ENCODE measurements at regions not wholly inside any gene's neighbourhood (a gene's known extent, or its start where the extent isn't known, plus 50 kb on each side); places are given as distances from the start of the nearest gene placed in this dataset.

DNA sequence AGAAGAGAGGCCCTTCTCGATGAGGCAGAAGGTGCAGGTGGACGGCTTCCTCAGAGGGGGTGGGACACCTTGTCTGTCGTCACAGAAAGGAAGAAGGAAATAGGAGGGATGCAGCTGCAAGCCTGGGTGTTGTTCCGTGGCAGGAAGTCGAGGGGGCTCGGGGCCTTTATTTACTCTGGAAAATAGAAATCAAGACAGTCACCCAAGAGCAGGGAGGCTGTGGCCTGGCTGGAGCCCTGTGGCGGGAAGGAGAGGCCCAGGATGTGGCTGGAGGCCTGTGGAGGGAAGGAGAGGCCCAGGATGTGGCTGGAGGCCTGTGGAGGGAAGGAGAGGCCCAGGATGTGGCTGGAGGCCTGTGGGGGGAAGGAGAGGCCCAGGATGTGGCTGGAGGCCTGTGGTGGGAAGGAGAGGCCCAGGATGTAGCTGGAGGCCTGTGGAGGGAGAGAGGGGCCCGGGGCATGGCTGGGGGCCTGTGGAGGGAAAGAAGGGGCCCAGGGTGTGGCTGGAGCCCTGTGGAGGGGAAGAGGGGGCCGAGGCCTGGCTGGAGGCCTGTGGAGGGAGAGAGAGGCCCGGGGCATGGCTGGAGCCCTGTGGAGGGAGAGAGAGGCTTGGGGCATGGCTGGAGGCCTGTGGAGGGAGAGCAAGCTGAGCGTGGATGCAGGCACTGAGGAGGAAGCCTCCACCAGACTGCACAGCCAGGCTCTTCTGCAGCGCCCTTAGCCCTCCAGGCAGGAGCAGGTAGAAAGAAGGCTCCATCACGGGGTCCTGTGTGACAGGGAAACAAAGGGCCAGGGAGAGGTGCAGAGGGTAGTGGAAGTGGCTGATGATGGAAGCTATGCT is 97.3 kb upstream of the SFMBT2 start:
- H3K36me3 ChIP-seq, result no peaks in the 10 kb centered on the region
- no peak overlapping the region for H3K4me3 ChIP-seq
- peaks cover 0 to 8% of the 10 kb centered on the region in 2 donors for H3K9me3 ChIP-seq
- no peak for DNase-seq (ENCODE audit: low spot score in 2 of 2)
- no peaks in the 10 kb centered on the region for H3K4me1 ChIP-seq
- no peaks in the 10 kb centered on the region for H3K27me3 ChIP-seq
- TF ChIP-seq POLR2A (IDR thresholded peaks at IDR 0.05) (no peak), CTCF (IDR thresholded peaks at IDR 0.05) (no peak), POLR2AphosphoS5 (IDR thresholded peaks at IDR 0.05) (no peak)
- no peak overlapping the region for H3K27ac ChIP-seq
- intact Hi-C loops (cut with DNase I; ENCODE audit: low total_unique reads), result no loop called here

DNA sequence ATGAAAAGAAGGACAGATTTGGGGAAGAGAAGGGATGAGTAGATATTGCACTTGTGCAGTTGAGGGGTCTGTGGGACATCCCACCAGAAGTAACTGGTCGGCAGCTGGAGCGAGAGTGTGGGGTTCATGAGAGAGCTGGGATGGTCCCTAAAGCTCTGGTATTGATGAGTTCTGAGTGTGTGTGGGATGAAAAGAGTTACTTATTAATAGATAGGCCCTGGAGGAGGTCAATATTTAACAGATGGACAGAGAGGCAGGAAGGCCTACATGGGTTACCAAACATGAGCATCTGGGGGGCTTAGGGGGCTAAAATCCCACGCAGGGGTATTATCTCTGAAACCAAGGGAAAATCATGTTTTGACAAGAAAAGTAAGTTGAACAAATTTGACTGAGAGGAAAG is 95.7 kb upstream of the SFMBT2 start:
- no peak for DNase-seq (ENCODE audit: low spot score in 2 of 2)
- Histone ChIP-seq H3K27me3 (no peaks in the 10 kb centered on the region), H3K4me1 (no peaks in the 10 kb centered on the region), H3K4me3 (no peak overlapping the region), H3K36me3 (no peaks in the 10 kb centered on the region), H3K9me3 (peaks cover 0 to 8% of the 10 kb centered on the region in 2 donors), H3K27ac (no peak overlapping the region)
- intact Hi-C loops (cut with DNase I; ENCODE audit: low total_unique reads), result no loop called here
- TF ChIP-seq POLR2AphosphoS5 (IDR thresholded peaks at IDR 0.05) (no peak), POLR2A (IDR thresholded peaks at IDR 0.05) (no peak), CTCF (IDR thresholded peaks at IDR 0.05) (no peak)

- no peaks in the 10 kb centered on the region for H3K27me3 ChIP-seq
- H3K4me1 ChIP-seq, result no peaks in the 10 kb centered on the region
- H3K9me3 ChIP-seq, result no peaks in the 10 kb centered on the region
- H3K27ac ChIP-seq, result no peak overlapping the region
- intact Hi-C loops (cut with DNase I; ENCODE audit: low total_unique reads), result no loop called here
- DNase-seq (ENCODE audit: low spot score in 2 of 2), result no peak
- no peak overlapping the region for H3K4me3 ChIP-seq
- TF ChIP-seq POLR2AphosphoS5 (IDR thresholded peaks at IDR 0.05) (no peak), CTCF (IDR thresholded peaks at IDR 0.05) (no peak), POLR2A (IDR thresholded peaks at IDR 0.05) (no peak)
- no peaks in the 10 kb centered on the region for H3K36me3 ChIP-seq
Measured at GRCh38 chr10:7505196-7505595, 94.4 kb upstream of the SFMBT2 start.

- no peak for DNase-seq (ENCODE audit: low spot score in 2 of 2)
- Histone ChIP-seq H3K27ac (no peak overlapping the region), H3K27me3 (no peaks in the 10 kb centered on the region), H3K9me3 (no peaks in the 10 kb centered on the region), H3K4me1 (no peaks in the 10 kb centered on the region), H3K36me3 (no peaks in the 10 kb centered on the region), H3K4me3 (no peak overlapping the region)
- no peak for TF ChIP-seq CTCF (IDR thresholded peaks at IDR 0.05)
- no peak for TF ChIP-seq POLR2AphosphoS5 (IDR thresholded peaks at IDR 0.05)
- TF ChIP-seq POLR2A (IDR thresholded peaks at IDR 0.05), result no peak
- intact Hi-C loops (cut with DNase I; ENCODE audit: low total_unique reads), result no loop called here
Measured at GRCh38 chr10:7503190-7503589, 92.4 kb upstream of the SFMBT2 start.

GRCh38 chr10:7501157-7501556 is 90.3 kb upstream of the SFMBT2 start:
- intact Hi-C loops (cut with DNase I; ENCODE audit: low total_unique reads), result no loop called here
- Histone ChIP-seq H3K9me3 (no peaks in the 10 kb centered on the region), H3K4me3 (no peak overlapping the region), H3K27me3 (no peaks in the 10 kb centered on the region), H3K4me1 (no peaks in the 10 kb centered on the region), H3K36me3 (no peaks in the 10 kb centered on the region), H3K27ac (no peak overlapping the region)
- no peak for TF ChIP-seq POLR2AphosphoS5 (IDR thresholded peaks at IDR 0.05)
- no peak for TF ChIP-seq CTCF (IDR thresholded peaks at IDR 0.05)
- TF ChIP-seq POLR2A (IDR thresholded peaks at IDR 0.05), result no peak
- DNase-seq (ENCODE audit: low spot score in 2 of 2), result no peak

Data from breast epithelium (tissue), 4 donors.